GM23248 (cell line): ENCODE measurements at regions not wholly inside any gene's neighbourhood (a gene's known extent, or its start where the extent isn't known, plus 50 kb on each side); places are given as distances from the start of the nearest gene placed in this dataset.

Experiments
- DNase-seq: peaks from one replicate; pipeline ENCODE4 v3.0.0-alpha.2; 2015
- H2AFZ ChIP-seq: fragments of 200-600 bp; sonication (generic); 2 replicates; pipeline ENCODE4 v1.6.1; 2016; ENCODE audit warnings: antibody characterized with exemption
- H3F3A ChIP-seq: fragments of 200-600 bp; sonication (generic); 2 replicates; pipeline ENCODE4 v1.6.1; 2016; ENCODE audit warnings: mild to moderate bottlenecking, antibody characterized with exemption, mixed run types; ENCODE audit not compliant: insufficient read depth
- H3K27ac ChIP-seq: fragments of 200-600 bp; sonication (generic); 2 replicates; pipeline ENCODE4 v1.5.1; 2016; ENCODE audit warnings: mild to moderate bottlenecking
- H3K27me3 ChIP-seq: fragments of 200-600 bp; sonication (generic); replicated peaks from 2 replicates; pipeline ENCODE4 v1.6.1; 2016; ENCODE audit warnings: mild to moderate bottlenecking; ENCODE audit not compliant: insufficient read depth
- H3K36me3 ChIP-seq: fragments of 200-600 bp; sonication (generic); 2 replicates; pipeline ENCODE4 v1.6.1; 2016; ENCODE audit warnings: low read depth, mild to moderate bottlenecking
- H3K4me1 ChIP-seq: fragments of 200-600 bp; sonication (generic); 2 replicates; pipeline ENCODE4 v1.6.1; 2016; ENCODE audit warnings: mild to moderate bottlenecking; ENCODE audit not compliant: insufficient read depth
- H3K4me2 ChIP-seq: fragments of 200-600 bp; sonication (generic); one replicate; pipeline ENCODE4 v1.6.1; 2016; ENCODE audit warnings: mild to moderate bottlenecking; ENCODE audit not compliant: unreplicated experiment
- H3K4me3 ChIP-seq: fragments of 200-600 bp; sonication (generic); 2 replicates; pipeline ENCODE4 v1.5.1; 2016; ENCODE audit warnings: mild to moderate bottlenecking
- H3K79me2 ChIP-seq: fragments of 200-600 bp; sonication (generic); 2 replicates; pipeline ENCODE4 v1.6.1; 2016; ENCODE audit warnings: mild to moderate bottlenecking; ENCODE audit not compliant: insufficient read depth
- H3K9ac ChIP-seq: fragments of 200-600 bp; sonication (generic); 2 replicates; pipeline ENCODE4 v1.6.1; 2016; ENCODE audit warnings: mild to moderate bottlenecking
- H3K9me2 ChIP-seq: fragments of 200-600 bp; sonication (generic); 2 replicates; pipeline ENCODE4 v1.6.1; 2016; ENCODE audit warnings: mixed run types, mild to moderate bottlenecking, moderate library complexity; ENCODE audit not compliant: insufficient read depth
- H3K9me3 ChIP-seq: fragments of 200-600 bp; sonication (generic); one replicate; pipeline ENCODE4 v1.6.1; 2017; ENCODE audit warnings: low read depth
- H4K20me1 ChIP-seq: fragments of 200-600 bp; sonication (generic); 2 replicates; pipeline ENCODE4 v1.6.0; 2016; ENCODE audit not compliant: insufficient read depth
- EZH2 ChIP-seq: fragments of 200-600 bp; sonication (generic); IDR thresholded peaks from 2 replicates; pipeline ENCODE4 v1.6.1; 2018; ENCODE audit warnings: antibody characterized with exemption, mild to moderate bottlenecking; ENCODE audit not compliant: insufficient read depth, poor library complexity, severe bottlenecking
- EZH2phosphoT487 ChIP-seq: fragments of 200-600 bp; sonication (generic); IDR thresholded peaks from 2 replicates; pipeline ENCODE4 v1.6.1; 2018; ENCODE audit warnings: antibody characterized with exemption, moderate library complexity, mild to moderate bottlenecking, low read depth; ENCODE audit not compliant: insufficient read depth
- WGBS, 2 experiments: methylation state at CpG; one replicate each; pipeline ENCODE4 v1.1.6; 2015 to 2017; ENCODE audit warnings: low lambda C conversion rate in 2 of 2, low coverage in 1 of 2; ENCODE audit errors: missing lambda C conversion rate in 2 of 2; 5-methylcytosine and 5-hydroxymethylcytosine counted together
- in situ Hi-C: fragments of 300-500 bp; cut with MboI; formaldehyde crosslinking; loops from 2 replicates; pipeline ENCODE4 v1.15.0; 2020

GRCh38 chr18:27728659-27729058 lies 448.3 kb downstream of the CDH2 start:
- Histone ChIP-seq H3K4me1 (no peaks in the 10 kb centered on the region), H3K27ac (no peak overlapping the region), H3F3A (no peaks in the 10 kb centered on the region), H3K36me3 (no peaks in the 10 kb centered on the region), H4K20me1 (no peaks in the 10 kb centered on the region), H3K9me3 (no peaks in the 10 kb centered on the region), H3K9me2 (no peaks in the 10 kb centered on the region), H3K27me3 (peaks cover 4% of the 10 kb centered on the region), H3K79me2 (no peaks in the 10 kb centered on the region), H3K4me2 (no peak overlapping the region), H3K4me3 (no peak overlapping the region), H2AFZ (no peak overlapping the region), H3K9ac (no peak overlapping the region)
- in situ Hi-C loops = no loop called here
- no peak for DNase-seq
- no peak for TF ChIP-seq EZH2
- TF ChIP-seq EZH2phosphoT487 = no peak

- Histone ChIP-seq H3K27me3 (peaks cover 23% of the 10 kb centered on the region), H3K4me1 (no peaks in the 10 kb centered on the region), H3K9me3 (no peaks in the 10 kb centered on the region), H3K4me3 (no peak overlapping the region), H3K27ac (no peak overlapping the region), H3K9ac (no peak overlapping the region), H3K79me2 (no peaks in the 10 kb centered on the region), H3K4me2 (no peak overlapping the region), H3K36me3 (no peaks in the 10 kb centered on the region), H4K20me1 (no peaks in the 10 kb centered on the region), H2AFZ (no peak overlapping the region), H3K9me2 (no peaks in the 10 kb centered on the region), H3F3A (no peaks in the 10 kb centered on the region)
- 16 to 20% methylated on average over 2 of the region's 2 CpGs for WGBS, 2 experiments
- TF ChIP-seq EZH2phosphoT487 (no peak), EZH2 (no peak)
- no peak for DNase-seq
- in situ Hi-C loops = no loop called here
These were observed 452.6 kb downstream of the CDH2 start for GRCh38 chr18:27724362-27724761.

- no peak overlapping the region for H3K4me3 ChIP-seq
- H3K4me1 ChIP-seq = no peaks in the 10 kb centered on the region
- no peak overlapping the region for H3K9ac ChIP-seq
- no peak overlapping the region for H3K27ac ChIP-seq
- no peaks in the 10 kb centered on the region for H4K20me1 ChIP-seq
- TF ChIP-seq EZH2 (no peak), EZH2phosphoT487 (no peak)
- H3K79me2 ChIP-seq = no peaks in the 10 kb centered on the region
- in situ Hi-C loops = no loop called here
- H3K4me2 ChIP-seq = no peak overlapping the region
- H3K27me3 ChIP-seq = peaks cover 35% of the 10 kb centered on the region
- no peaks in the 10 kb centered on the region for H3K9me3 ChIP-seq
- H3K36me3 ChIP-seq = no peaks in the 10 kb centered on the region
- peak; percentile 17 for DNase-seq
- H3K9me2 ChIP-seq = no peaks in the 10 kb centered on the region
- H3F3A ChIP-seq = no peaks in the 10 kb centered on the region
- H2AFZ ChIP-seq = no peak overlapping the region
- 18 to 25% methylated on average over 1 of the region's 1 CpG for WGBS, 2 experiments
These were observed 453.8 kb downstream of the CDH2 start for GRCh38 chr18:27723168-27723567.

- H3K27me3 ChIP-seq = peaks cover 40% of the 10 kb centered on the region
- no peak overlapping the region for H3K4me3 ChIP-seq
- in situ Hi-C loops = no loop called here
- no peak overlapping the region for H2AFZ ChIP-seq
- WGBS, 2 experiments = 1 to 3% methylated on average over 6 of the region's 6 CpGs
- H3K9me2 ChIP-seq = no peaks in the 10 kb centered on the region
- H3K79me2 ChIP-seq = no peaks in the 10 kb centered on the region
- H3K9ac ChIP-seq = no peak overlapping the region
- H4K20me1 ChIP-seq = no peaks in the 10 kb centered on the region
- DNase-seq = no peak
- H3K4me2 ChIP-seq = no peak overlapping the region
- no peaks in the 10 kb centered on the region for H3K9me3 ChIP-seq
- no peak overlapping the region for H3K27ac ChIP-seq
- TF ChIP-seq EZH2 (no peak), EZH2phosphoT487 (no peak)
- peaks cover 1% of the 10 kb centered on the region; the same call in 1 of the 2 replicates for H3K4me1 ChIP-seq
- no peaks in the 10 kb centered on the region for H3K36me3 ChIP-seq
- no peaks in the 10 kb centered on the region for H3F3A ChIP-seq
These were observed 457.2 kb downstream of the CDH2 start for GRCh38 chr18:27719680-27720079.

- H3K79me2 ChIP-seq = no peaks in the 10 kb centered on the region
- no peaks in the 10 kb centered on the region for H4K20me1 ChIP-seq
- peaks cover 28% of the 10 kb centered on the region for H3K27me3 ChIP-seq
- no peak overlapping the region for H2AFZ ChIP-seq
- H3K4me1 ChIP-seq = peaks cover 17% of the 10 kb centered on the region
- no peak overlapping the region for H3K4me2 ChIP-seq
- no peak for DNase-seq
- H3K4me3 ChIP-seq = no peak overlapping the region
- H3K9me2 ChIP-seq = no peaks in the 10 kb centered on the region
- H3K9ac ChIP-seq = no peak overlapping the region
- H3K36me3 ChIP-seq = no peaks in the 10 kb centered on the region
- WGBS, 2 experiments = 57 to 65% methylated on average over 3 of the region's 3 CpGs
- H3K9me3 ChIP-seq = no peaks in the 10 kb centered on the region
- TF ChIP-seq EZH2phosphoT487 (no peak), EZH2 (no peak)
- peaks cover 9% of the 10 kb centered on the region; the same call in 1 of the 2 replicates for H3F3A ChIP-seq
- in situ Hi-C loops = no loop called here
- no peak overlapping the region for H3K27ac ChIP-seq
These were observed 459.1 kb downstream of the CDH2 start for GRCh38 chr18:27717816-27718215.
